COLO829 (cell line): ENCODE measurements at regions not wholly inside any gene's neighbourhood (a gene's known extent, or its start where the extent isn't known, plus 50 kb on each side); places are given as distances from the start of the nearest gene placed in this dataset.
"Not testable (repeated sequence)": the region's sequence is repeated elsewhere in the genome, so short reads cannot be mapped to it uniquely, and the experiment has no call there.

Experiments
- DNase-seq: peaks from one replicate; pipeline ENCODE4 v3.0.0; 2012; ENCODE audit warnings: low spot score

DNA sequence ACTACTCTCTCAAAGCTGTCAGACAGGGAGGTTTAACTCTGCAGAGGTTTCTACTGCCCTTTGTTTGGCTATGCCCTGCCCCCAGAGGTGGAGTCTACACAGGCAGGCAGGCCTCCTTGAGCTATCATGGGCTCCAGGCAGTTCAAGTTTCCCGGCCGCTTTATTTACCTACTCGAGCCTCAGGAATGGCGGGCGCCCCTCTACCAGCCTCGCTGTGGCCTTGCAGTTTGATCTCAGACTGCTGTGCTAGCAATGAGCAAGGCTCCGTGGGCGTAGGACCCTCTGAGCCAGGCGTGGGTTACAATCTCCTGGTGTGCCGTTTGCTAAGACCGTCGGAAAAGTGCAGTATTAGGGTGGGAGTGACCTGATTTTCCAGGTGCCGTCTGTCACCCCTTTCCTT lies 124.3 kb downstream of the PTCHD1 start:
- not testable (repeated sequence) for DNase-seq

- DNase-seq, result no peak
Observed at GRCh38 chrX:23465105-23465791, 130.6 kb downstream of the PTCHD1 start.

DNA sequence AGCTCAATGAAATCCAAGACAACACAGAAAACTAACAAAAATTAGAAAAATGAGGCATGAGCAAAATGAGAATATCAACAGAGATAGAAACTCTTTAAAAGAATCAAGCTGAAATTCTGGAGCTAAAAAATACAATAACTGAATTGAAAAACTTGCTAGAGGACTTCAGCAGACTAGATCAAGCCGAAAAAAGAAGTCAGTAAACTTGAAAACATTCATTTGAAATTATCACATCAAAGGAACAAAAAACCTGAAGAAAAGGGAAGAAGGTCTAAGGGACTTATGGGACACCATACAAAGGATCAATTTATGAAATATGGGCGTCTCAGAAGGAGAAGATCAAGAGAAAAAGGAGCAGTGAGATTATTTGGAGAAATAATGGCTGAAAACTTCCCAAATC lies 131.3 kb downstream of the PTCHD1 start:
- DNase-seq, result no peak

DNA sequence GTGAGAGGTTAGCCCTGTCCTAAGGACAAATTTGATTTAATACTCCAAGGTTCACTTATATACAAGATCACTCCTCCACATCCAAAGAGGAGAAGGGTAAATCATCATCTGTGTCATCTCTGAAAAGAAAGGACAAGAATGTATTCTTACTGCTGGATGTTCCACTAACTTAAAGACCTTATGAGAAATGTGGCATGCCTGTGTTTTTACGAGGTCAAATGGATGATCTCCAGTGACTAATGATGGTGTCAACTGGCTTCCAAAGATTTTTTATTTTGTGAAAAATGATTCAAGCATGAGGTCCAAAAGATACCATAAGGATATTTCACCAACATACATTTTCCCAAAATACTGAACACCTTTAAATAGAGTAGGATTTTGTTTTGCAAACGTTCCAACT lies 143.4 kb downstream of the PTCHD1 start:
- DNase-seq, result no peak

DNA sequence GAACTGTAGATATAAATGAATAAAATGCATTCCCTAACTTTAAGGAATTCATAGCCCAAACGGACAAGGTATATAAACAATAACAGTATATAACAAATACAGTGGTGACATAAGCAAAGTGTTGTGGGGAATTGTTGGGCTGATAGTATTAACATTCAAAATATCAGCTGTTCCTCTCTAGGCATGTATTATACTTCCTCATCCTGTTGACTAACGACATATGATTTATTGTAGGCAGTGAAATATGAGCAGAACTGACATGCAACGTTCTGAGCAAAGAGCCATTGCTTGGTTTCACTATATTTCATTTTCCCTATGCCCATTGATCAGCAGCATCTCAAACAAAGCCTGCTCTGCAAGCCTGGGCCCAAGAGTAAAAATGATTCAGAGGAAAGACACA lies 143.9 kb downstream of the PTCHD1 start:
- no peak for DNase-seq

DNA sequence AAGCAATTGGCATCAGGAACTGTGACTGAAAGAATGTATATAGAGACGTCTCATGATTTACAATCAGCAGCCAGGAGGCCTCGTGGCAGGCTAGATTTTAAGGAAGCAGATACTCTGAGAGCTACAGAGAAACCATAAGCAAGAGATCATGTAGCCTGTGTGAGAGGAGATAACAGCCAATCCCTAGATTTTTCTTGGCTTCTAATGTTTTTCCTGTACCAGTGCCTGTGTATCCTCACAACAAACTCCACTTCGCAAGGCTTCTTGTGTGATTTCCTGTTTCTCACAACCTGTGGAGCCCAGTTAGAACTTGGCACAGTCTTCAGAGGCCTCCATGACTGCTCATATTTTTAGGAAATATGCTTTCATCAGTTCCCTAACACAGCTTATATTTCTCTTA lies 147.9 kb downstream of the PTCHD1 start:
- DNase-seq, result no peak

DNA sequence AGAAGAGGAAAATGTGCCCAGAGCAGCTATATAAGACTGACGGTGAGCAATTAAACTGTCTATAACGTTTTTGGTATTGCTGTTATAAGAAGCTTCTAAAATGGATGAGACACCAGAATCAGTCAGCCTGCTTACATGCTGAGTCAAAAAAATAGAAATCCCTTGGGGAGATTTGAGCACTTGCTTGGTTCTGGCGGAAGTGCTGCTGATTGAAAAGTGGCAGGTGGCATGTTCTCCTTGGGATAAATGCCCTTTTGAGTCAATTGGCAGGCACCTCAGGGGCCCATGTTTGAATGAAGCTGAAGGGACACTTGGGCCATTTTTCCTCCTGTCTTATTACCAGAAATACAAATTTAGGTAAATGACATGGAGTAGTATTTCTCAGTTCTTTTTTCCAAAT lies 148.7 kb downstream of the PTCHD1 start:
- DNase-seq, result no peak

GRCh38 chrX:23493941-23494374 lies 159.3 kb downstream of the PTCHD1 start:
- DNase-seq, result no peak

- no peak for DNase-seq
Observed at GRCh38 chrX:23494741-23495140, 160.1 kb downstream of the PTCHD1 start.

- DNase-seq, result no peak
Observed at GRCh38 chrX:23497919-23498318, 163.3 kb downstream of the PTCHD1 start.

- no peak for DNase-seq
Observed at GRCh38 chrX:23501974-23502373, 165.3 kb upstream of the PRDX4 start.

DNA sequence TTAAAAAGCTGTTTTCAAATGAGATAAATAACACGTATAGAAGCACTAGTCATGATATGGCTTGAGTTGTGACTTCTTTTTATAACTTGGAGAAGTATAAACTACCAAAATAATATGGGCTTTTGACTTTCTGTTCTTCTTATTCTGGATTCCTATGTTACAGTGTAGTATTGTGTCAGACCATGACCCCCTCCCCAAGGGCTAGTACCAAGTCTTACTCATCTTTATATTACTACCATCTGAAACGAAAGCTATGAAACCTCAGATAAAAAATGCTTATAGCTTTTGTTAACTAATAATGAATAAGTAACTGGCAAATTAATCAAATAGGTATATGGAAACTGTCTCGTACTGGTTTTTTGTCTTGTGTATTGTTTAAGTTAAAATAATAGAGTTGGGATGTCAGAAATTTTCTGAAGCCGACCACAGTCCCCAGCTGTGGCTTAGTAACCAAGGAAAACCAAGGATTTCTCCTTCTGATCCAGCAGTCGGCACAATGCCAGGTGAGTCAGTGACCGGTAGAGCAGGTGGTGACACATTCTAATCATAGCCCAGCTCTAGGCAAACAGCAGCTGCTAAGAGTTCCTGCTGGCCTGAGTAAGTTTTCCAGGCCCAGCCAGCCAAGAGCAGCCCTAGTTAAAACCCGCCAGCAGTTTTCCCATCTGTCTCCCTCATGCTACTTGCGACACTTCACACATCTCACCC lies 163.3 kb upstream of the PRDX4 start:
- DNase-seq, result no peak

DNA sequence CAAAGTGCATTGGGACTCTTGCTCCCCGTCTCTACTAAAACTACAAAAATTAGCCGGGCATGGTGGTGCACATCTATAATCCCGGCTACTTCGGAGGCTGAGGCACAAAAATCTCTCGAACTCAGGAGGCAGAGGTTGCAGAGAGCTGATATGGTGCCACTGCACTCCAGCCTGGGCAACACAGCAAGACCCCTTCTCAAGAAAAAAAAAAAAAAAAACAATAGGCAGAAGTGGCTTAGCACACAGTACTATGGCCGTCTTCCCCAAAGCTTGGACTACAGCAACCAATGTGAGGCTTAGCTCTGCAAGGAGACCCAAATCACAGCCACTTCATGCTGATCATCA lies 162.8 kb upstream of the PRDX4 start:
- no peak for DNase-seq

- no peak for DNase-seq
Observed at GRCh38 chrX:23504895-23505294, 162.4 kb upstream of the PRDX4 start.

- peak; percentile 28 for DNase-seq
Observed at GRCh38 chrX:23505531-23506303, 161.6 kb upstream of the PRDX4 start.

DNA sequence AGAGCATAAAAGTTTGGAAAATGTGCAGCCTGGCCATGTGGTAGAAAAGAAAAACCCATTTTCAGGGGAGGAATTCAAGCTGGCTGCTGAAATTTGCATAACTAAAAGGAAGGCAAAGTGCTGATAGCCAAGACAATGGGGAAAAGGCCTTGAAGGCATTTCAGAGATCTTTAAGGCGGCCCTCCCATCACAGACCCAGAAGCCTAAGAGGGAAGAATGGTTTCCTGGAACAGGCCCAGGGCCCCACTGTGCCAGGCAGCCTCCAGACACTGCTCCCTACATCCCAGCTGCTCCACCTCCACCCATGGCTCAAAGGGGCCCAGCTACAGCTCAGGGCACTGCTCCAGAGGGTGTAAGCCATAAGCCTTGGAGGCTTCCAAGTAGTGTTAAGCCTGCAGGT lies 158.0 kb upstream of the PRDX4 start:
- no peak for DNase-seq

GRCh38 chrX:23511793-23512192 lies 155.5 kb upstream of the PRDX4 start:
- DNase-seq, result no peak

DNA sequence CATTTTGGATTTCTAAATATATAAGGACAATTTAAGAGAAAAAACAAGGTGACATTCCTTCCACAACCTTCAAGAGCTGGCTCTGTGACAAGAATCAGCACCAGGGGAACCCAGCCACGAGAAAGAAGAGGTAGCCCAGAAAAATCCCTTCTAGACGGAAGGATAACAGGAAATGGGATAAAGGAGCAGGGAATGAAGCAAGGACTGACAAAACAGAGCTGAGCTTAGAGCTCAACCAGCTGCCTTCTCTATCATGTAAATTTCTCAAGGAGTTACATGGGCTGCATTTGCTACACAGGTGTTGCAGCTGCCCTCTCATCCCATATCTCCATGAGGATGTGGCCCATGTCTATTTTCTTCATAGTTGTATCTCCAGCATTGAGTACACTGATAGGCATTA lies 154.2 kb upstream of the PRDX4 start:
- DNase-seq, result no peak

GRCh38 chrX:23514082-23514481 lies 153.2 kb upstream of the PRDX4 start:
- DNase-seq, result no peak

DNA sequence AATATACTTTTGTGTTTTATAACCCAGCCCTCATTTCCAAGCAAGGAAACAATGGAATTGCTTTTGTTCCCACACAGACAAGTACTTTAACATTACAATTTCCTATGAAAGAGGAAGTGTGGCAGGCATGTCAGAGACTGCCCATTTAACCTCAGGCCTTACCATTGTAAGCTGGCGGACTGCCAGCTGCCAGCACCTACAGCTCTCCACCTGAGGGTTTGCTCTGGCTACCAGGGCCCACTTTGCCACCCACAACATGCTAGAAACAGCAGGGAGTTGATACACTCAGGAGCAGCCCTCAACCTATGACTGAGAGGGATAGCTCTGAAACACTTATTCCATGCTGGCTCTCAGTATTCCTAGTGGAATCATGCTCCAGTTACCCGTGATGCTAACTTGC lies 152.3 kb upstream of the PRDX4 start:
- DNase-seq, result no peak

- not testable (repeated sequence) for DNase-seq
Observed at GRCh38 chrX:23523026-23523657, 144.2 kb upstream of the PRDX4 start.

- DNase-seq, result no peak
Observed at GRCh38 chrX:23524467-23524866, 142.8 kb upstream of the PRDX4 start.

- DNase-seq, result no peak
Observed at GRCh38 chrX:23525531-23525930, 141.8 kb upstream of the PRDX4 start.
